NAMALWA (cell line): ENCODE measurements at regions not wholly inside any gene's neighbourhood (a gene's known extent, or its start where the extent isn't known, plus 50 kb on each side); places are given as distances from the start of the nearest gene placed in this dataset.

Experiments
- DNase-seq: peaks from one replicate; pipeline ENCODE4 v3.0.0-alpha.2; 2015; ENCODE audit warnings: low spot score

DNA sequence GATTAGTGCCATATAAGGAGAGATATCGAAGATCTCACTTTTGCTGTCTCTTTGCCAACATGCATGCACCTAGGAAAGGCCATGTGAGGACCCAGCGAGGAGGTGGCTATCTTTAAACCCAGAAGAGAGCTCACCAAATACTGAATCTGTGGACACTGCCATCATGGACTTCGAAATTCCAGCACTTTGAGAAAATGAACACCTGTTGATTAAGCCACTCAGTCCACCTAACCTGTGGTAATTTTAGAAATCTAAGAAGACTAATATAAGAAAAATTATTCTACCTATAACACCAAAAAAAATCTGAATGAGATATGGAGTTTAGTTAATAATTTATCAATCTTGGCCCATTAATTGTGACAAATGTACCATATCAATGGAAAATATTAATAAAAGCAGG is 193.6 kb upstream of the CARD18 start:
- no peak for DNase-seq

GRCh38 chr11:105332171-105332570 is 192.6 kb upstream of the CARD18 start:
- no peak for DNase-seq

DNA sequence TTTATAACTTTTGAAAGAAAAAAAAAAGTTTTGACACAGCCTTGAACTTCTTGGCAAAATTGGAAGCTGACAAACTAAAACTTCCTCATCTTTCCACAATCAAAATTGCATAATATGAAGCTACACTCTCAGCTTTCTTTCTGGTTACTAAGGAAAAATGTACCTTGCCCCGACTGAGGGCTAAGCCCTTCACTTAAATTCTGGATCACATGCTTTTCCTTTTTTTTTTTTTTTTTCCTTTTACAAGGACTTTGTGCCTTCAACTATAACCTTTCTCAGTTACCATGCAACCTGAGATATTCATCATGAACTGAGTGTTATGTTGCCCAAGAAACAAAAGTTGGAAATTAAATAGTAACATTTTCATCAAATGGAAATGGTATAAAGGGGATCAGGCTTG is 188.5 kb upstream of the CARD18 start:
- no peak for DNase-seq

DNA sequence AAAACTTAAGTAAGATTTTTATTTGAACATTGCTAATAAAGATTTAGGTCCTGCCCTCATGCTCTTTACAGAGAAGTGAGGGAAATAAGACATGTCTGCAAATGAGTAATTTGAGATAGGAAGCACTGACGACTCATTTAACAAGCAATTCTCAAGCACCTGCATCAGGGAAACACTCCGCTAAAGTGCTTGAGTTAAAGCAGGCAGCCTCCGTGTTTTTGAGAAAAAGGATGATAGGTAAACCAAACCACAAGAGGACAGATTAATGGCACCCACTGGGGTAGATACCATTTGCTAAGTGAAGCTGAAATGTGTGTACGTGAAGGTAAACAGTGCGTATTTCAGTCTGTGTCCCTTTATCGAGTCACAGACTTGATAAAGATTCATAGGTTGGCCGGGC is 184.6 kb upstream of the CARD18 start:
- DNase-seq = no peak

GRCh38 chr11:105321696-105322095 is 182.1 kb upstream of the CARD18 start:
- DNase-seq = no peak

DNA sequence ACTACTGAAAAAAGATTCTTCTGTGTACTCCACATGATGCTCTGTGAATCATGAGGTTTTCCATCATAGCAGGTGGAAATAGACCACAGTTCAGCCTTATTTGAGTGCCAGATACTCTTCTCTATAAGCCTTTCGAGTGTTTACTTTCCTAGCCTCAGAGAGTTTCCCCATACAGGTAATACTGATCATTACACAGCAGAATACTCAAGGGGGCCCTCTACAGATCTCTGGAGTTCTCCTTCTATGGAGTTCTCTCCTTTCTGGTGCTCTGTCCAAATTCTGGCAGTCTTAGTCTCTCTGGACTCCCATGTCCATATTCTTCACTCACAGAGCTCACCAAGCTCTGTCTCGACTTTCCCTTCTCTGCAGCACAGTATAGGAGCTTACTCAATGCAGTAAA is 175.7 kb upstream of the CARD18 start:
- no peak for DNase-seq

- DNase-seq = no peak
These were observed 172.7 kb upstream of the CARD18 start for GRCh38 chr11:105312266-105312665.

GRCh38 chr11:105298630-105299029 is 159.1 kb upstream of the CARD18 start:
- DNase-seq = no peak

DNA sequence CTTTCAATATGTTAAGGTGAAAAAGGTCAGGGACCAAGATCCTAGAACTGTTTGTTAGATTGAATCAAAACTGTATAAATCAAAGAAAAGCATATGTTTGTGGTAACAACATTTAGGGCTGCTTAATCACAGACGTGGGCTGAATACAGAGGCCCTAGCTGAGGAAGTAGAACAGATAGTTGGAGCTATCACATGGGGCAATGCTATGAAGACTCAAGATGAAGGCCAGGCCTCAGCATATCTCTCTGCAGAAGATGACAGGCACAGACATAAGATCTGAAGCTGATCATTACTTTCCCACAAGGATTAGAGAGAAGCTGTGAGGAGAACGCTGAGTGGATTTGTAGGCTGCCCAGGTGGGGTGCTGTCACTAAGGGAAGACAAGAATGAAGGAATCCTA is 158.6 kb upstream of the CARD18 start:
- DNase-seq = no peak

GRCh38 chr11:105297463-105297862 is 157.9 kb upstream of the CARD18 start:
- DNase-seq = no peak

GRCh38 chr11:105296806-105297205 is 157.2 kb upstream of the CARD18 start:
- DNase-seq = no peak

DNA sequence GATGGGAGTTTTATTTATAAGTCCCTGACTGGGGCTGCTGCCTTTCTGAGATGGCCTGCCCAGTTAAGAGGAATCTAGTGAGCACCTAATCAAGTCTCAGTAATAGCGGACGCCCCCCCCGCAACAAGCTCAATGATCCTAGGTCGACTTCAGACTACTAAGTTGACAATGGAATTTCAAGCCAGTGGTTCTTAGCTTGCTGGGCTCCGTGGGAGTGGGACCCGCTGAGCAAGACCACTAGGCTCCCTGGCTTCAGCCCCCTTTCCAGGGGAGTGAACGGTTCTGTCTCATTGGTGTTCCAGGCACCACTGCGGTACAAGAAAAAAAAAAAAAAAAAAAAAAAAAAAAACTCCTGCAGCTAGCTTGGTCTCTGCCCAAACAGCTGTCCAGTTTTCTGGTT is 156.8 kb upstream of the CARD18 start:
- no peak for DNase-seq

DNA sequence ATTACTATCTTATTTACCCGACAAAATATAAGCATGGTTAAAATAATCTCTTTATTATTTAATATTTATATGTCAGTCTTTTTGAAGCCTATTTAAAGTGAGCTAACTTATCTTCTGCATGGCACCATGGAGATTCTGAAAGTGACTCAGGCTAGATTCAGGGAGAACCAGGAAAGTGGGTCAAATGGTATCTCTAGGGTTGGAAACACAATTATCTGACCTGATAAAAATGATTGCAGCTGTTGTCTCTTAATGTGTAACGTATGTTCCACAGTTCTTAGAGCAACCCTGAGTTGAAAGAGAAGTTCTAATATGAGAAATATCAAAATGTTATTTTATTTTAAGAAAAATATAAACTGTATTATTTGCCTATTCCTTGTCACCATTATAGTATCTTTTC is 143.1 kb upstream of the CARD18 start:
- DNase-seq = no peak

DNA sequence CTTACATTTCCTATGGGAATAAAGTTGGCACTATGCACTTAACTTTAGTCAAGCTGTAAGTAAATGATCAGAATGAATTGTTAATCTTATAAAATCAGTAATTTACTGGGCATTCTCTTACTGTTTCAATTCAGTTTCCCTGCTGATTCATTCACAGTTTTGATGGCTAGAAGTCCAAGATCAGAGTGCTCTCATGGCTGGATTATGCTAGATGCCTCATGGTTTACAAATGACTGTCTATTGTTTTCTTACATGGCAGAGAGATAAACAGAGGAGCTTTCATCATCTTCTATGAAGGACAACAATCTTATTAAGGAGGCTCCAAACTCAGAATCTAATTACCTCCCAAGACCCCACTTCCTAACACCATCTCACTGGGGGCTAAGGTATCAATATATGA is 135.1 kb upstream of the CARD18 start:
- DNase-seq = no peak

GRCh38 chr11:105273660-105274280 is 134.2 kb upstream of the CARD18 start:
- no peak for DNase-seq

- no peak for DNase-seq
These were observed 130.3 kb upstream of the CARD18 start for GRCh38 chr11:105269862-105270261.

- DNase-seq = no peak
These were observed 129.0 kb upstream of the CARD18 start for GRCh38 chr11:105268404-105269062.

DNA sequence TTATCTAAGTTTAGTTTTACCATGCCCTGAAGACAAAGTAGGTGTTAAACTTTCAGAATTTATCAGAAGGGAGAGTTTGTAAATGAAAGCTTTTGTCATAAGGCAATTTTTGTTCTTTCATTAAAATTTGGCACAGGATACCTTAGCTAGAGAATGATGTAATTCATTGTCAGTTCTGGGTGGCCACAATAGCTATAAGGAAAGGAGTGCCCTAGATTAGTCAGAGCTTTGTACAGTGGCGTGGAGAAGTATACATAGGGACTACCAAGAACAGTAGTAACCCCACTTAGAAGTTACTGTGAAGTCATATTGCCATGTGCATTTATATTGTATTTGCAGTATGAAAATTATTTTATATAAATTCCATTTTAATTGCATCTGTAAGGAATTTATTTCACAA is 126.3 kb upstream of the CARD18 start:
- no peak for DNase-seq

DNA sequence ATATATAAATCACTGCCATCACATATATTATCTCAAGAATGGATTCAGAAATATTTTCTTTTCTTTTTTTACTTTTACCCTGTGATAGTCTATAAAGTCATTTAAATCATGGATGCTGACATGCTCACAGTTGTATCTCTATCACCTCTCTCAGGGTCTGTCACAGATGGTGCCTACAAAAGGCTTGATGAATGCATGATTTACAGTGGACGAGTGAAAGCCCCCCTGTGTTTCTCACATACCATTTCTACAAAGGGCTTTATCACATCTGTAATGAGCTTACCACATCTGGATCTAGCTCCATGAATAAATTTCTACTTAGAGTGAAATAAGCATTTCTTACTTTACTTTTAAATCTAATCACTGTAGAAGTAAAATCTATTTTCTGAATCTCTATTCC is 121.4 kb upstream of the CARD18 start:
- no peak for DNase-seq

- DNase-seq = no peak
These were observed 106.3 kb upstream of the CARD18 start for GRCh38 chr11:105245781-105246315.

DNA sequence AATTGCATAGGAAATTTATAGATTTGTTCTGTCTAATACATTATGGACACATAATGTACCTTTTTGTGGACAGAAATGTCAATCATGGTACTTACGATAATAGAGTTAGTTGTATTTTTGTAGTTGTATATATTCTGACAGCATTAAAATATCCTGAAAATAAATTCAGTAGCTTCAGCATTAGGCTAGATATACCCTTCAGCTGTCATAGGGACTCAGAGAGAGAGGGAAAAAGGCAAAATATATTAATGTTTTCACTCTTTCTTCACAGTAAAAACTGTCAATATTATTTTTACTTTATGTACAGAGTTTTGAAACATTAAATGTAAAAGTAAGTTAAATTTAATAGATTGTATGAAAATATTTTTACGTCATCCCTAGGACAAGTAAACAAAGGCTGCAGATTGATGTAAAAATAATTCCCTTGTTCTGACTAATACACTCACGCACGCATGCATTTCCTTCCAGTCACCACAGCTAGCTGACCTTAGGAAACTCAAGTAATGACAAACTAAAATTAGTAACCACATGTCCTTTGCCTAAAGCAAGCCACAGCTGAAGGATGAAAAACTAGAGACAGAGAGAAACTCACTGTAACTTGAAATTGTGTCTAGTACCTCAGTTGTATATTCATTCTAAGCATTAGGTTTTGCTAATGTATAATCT is 104.7 kb upstream of the CARD18 start:
- DNase-seq = no peak

DNA sequence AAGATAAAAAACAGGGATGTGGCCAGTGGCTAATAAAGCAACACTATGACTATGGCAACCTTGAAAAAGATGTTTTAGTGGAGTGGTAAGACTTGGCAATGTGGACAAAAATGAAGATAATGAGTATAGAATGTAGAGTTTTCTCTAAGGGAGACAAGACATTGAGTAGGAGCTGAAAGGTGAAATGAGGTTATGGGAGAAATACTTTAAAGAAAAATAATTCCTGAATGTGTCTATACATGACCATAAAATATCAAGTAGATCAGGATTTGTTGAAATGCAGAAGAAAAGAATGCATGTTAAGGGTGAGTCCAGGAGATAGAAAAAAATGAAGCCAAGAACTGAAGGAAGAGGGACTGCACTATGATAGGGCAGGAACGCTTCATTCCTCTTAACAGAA is 101.6 kb upstream of the CARD18 start:
- no peak for DNase-seq

DNA sequence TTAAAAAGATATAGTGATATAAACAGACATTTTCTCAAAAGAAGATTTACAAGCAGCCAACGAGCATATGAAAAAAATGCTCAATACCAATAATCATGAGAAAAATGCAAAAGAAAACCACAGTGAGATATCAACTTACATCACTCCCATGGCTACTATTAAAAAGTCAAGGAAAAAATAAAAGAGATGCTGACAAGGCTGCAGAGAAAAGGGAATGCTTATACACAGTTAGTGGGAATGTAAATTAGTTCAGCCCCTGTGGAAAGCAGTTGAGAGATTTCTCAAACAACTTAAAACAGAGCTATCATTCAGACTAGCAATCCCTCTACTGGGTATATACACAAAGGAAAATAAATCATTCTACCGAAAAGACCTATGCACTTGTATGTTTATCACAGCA is 97.1 kb upstream of the CARD18 start:
- no peak for DNase-seq
